ENCODE measurements at regions not wholly inside any gene's neighbourhood (a gene's known extent, or its start where the extent isn't known, plus 50 kb on each side); places are given as distances from the start of the nearest gene placed in this dataset.

GRCh38 chr13:74217811-74218210, 83.6 kb upstream of the KLF12 start:
- in situ Hi-C loops (cut with HindIII; ENCODE audit: low pct_unique_long_range_greater_than_20kb, low sequenced_read_pairs), result no loop called here
- no TSS peak for BruUV-seq (replicated peaks)
- CTCF ChIA-PET, result no interaction called here
- Histone ChIP-seq H3K4me1 (ENCODE audit: control insufficient read depth, insufficient read depth, low read length) (no peaks in the 10 kb centered on the region), H3K36me3 (ENCODE audit: control insufficient read depth, insufficient read depth, low read length) (no peaks in the 10 kb centered on the region), H3K27me3 (ENCODE audit: control insufficient read depth, insufficient read depth, low read length) (no peaks in the 10 kb centered on the region), H3K27ac (ENCODE audit: low read length) (no peak overlapping the region), H3K4me3 (ENCODE audit: low read depth in 2 of 2, low read length in 2 of 2) (no peak overlapping the region), H3K9me3 (ENCODE audit: control insufficient read depth, insufficient read depth, low read depth, low read length) (no peaks in the 10 kb centered on the region)
- POLR2A ChIA-PET, result no interaction called here
- TF ChIP-seq SIN3A (IDR thresholded peaks at IDR 0.05; ENCODE audit: borderline replicate concordance, insufficient read depth, low read depth, low read length), result no peak
- TF ChIP-seq REST (IDR thresholded peaks at IDR 0.05; ENCODE audit: insufficient read depth in 1 of 2, low read depth in 2 of 2, low read length in 1 of 2), result no peak
- TF ChIP-seq TCF7L2 (IDR thresholded peaks at IDR 0.05; ENCODE audit: low read depth, low read length), result no peak
- no peak for TF ChIP-seq POLR2AphosphoS5 (IDR thresholded peaks at IDR 0.05; ENCODE audit: low read depth, low read length)
- TF ChIP-seq, protein P1, sequence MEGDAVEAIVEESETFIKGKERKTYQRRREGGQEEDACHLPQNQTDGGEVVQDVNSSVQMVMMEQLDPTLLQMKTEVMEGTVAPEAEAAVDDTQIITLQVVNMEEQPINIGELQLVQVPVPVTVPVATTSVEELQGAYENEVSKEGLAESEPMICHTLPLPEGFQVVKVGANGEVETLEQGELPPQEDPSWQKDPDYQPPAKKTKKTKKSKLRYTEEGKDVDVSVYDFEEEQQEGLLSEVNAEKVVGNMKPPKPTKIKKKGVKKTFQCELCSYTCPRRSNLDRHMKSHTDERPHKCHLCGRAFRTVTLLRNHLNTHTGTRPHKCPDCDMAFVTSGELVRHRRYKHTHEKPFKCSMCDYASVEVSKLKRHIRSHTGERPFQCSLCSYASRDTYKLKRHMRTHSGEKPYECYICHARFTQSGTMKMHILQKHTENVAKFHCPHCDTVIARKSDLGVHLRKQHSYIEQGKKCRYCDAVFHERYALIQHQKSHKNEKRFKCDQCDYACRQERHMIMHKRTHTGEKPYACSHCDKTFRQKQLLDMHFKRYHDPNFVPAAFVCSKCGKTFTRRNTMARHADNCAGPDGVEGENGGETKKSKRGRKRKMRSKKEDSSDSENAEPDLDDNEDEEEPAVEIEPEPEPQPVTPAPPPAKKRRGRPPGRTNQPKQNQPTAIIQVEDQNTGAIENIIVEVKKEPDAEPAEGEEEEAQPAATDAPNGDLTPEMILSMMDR (IDR thresholded peaks at IDR 0.05), result no peak
- ATAC-seq, result no peak
- DNase-seq (ENCODE audit: low read depth, low spot score), result no peak
- intact Hi-C loops (cut with micrococcal nuclease; ENCODE audit: unreplicated experiment), result no loop called here

GRCh38 chr13:74215420-74215819, 81.2 kb upstream of the KLF12 start:
- H3K9me3 ChIP-seq (ENCODE audit: control insufficient read depth, insufficient read depth, low read depth, low read length), result no peaks in the 10 kb centered on the region
- no peaks in the 10 kb centered on the region for H3K27me3 ChIP-seq (ENCODE audit: control insufficient read depth, insufficient read depth, low read length)
- no peaks in the 10 kb centered on the region for H3K36me3 ChIP-seq (ENCODE audit: control insufficient read depth, insufficient read depth, low read length)
- no peaks in the 10 kb centered on the region for H3K4me1 ChIP-seq (ENCODE audit: control insufficient read depth, insufficient read depth, low read length)
- BruUV-seq (replicated peaks), result no TSS peak
- ATAC-seq (no peak), DNase-seq (ENCODE audit: low read depth, low spot score) (no peak)
- no peak overlapping the region for H3K27ac ChIP-seq (ENCODE audit: low read length)
- intact Hi-C loops (cut with micrococcal nuclease; ENCODE audit: unreplicated experiment), result no loop called here
- in situ Hi-C loops (cut with HindIII; ENCODE audit: low pct_unique_long_range_greater_than_20kb, low sequenced_read_pairs), result no loop called here
- CTCF ChIA-PET, result no interaction called here
- POLR2A ChIA-PET, result no interaction called here
- TF ChIP-seq REST (IDR thresholded peaks at IDR 0.05; ENCODE audit: insufficient read depth in 1 of 2, low read depth in 2 of 2, low read length in 1 of 2) (no peak), SIN3A (IDR thresholded peaks at IDR 0.05; ENCODE audit: borderline replicate concordance, insufficient read depth, low read depth, low read length) (no peak), TCF7L2 (IDR thresholded peaks at IDR 0.05; ENCODE audit: low read depth, low read length) (no peak), POLR2AphosphoS5 (IDR thresholded peaks at IDR 0.05; ENCODE audit: low read depth, low read length) (no peak)
- TF ChIP-seq, protein P1 (IDR thresholded peaks at IDR 0.05), result no peak
- no peak overlapping the region for H3K4me3 ChIP-seq (ENCODE audit: low read depth in 2 of 2, low read length in 2 of 2)

Data from Panc1 (cell line).